GM23338 (cell line): ENCODE measurements at regions not wholly inside any gene's neighbourhood (a gene's known extent, or its start where the extent isn't known, plus 50 kb on each side); places are given as distances from the start of the nearest gene placed in this dataset.
A peak's percentile ranks its signal among the peaks of the same experiment; 100 is the strongest.

Source experiments
- ATAC-seq: fragments of 200-7000 bp; cut with Tn5 transposase; 3 replicates; pipeline ENCODE4 v1.9.1; 2020
- DNase-seq: peaks from one replicate; pipeline ENCODE4 v3.0.0-alpha.2; 2015; ENCODE audit warnings: low spot score
- H2AFZ ChIP-seq: fragments of 200-600 bp; sonication (generic); 2 replicates; pipeline ENCODE4 v1.8.0; 2016; ENCODE audit warnings: antibody characterized with exemption, mild to moderate bottlenecking, moderate library complexity
- H3F3A ChIP-seq: fragments of 200-600 bp; sonication (generic); replicated peaks from 2 replicates; pipeline ENCODE4 v1.8.0; 2017; ENCODE audit warnings: antibody characterized with exemption, mixed run types, low read depth
- H3K27ac ChIP-seq: fragments of 200-600 bp; sonication (generic); 2 replicates; pipeline ENCODE4 v1.6.1; 2016; ENCODE audit warnings: low read depth
- H3K27me3 ChIP-seq: fragments of 200-600 bp; sonication (generic); 2 replicates; pipeline ENCODE4 v1.8.0; 2016; ENCODE audit warnings: mild to moderate bottlenecking, mixed run types, moderate library complexity; ENCODE audit not compliant: insufficient read depth
- H3K36me3 ChIP-seq: fragments of 200-600 bp; sonication (generic); 2 replicates; pipeline ENCODE4 v1.8.0; 2016; ENCODE audit warnings: mild to moderate bottlenecking; ENCODE audit not compliant: insufficient read depth
- H3K4me1 ChIP-seq: fragments of 200-600 bp; sonication (generic); 2 replicates; pipeline ENCODE4 v1.8.0; 2016; ENCODE audit warnings: mild to moderate bottlenecking, moderate library complexity; ENCODE audit not compliant: insufficient read depth
- H3K4me2 ChIP-seq: fragments of 200-600 bp; sonication (generic); 2 replicates; pipeline ENCODE4 v1.7.1; 2017; ENCODE audit warnings: mixed run types
- H3K4me3 ChIP-seq: fragments of 200-600 bp; sonication (generic); 2 replicates; pipeline ENCODE4 v1.6.1; 2016; ENCODE audit warnings: mixed run types
- H3K79me2 ChIP-seq: fragments of 200-600 bp; sonication (generic); replicated peaks from 2 replicates; pipeline ENCODE4 v1.8.0; 2017; ENCODE audit warnings: mild to moderate bottlenecking; ENCODE audit not compliant: insufficient read depth
- H3K9me2 ChIP-seq: fragments of 200-600 bp; sonication (generic); 2 replicates; pipeline ENCODE4 v1.8.0; 2017; ENCODE audit not compliant: insufficient read depth
- H4K20me1 ChIP-seq: fragments of 200-600 bp; sonication (generic); replicated peaks from 2 replicates; pipeline ENCODE4 v1.8.0; 2017; ENCODE audit warnings: mild to moderate bottlenecking; ENCODE audit not compliant: insufficient read depth
- H3K27ac Mint-ChIP-seq: 2 replicates; pipeline ENCODE4 v1.8.0; 2020; ENCODE audit warnings: inconsistent platforms, mild to moderate bottlenecking, moderate library complexity, mixed read lengths
- H3K27me3 Mint-ChIP-seq: 3 replicates; pipeline ENCODE4 v1.8.0; 2022; ENCODE audit warnings: low read depth, mild to moderate bottlenecking, moderate library complexity, mixed read lengths, inconsistent platforms; ENCODE audit not compliant: insufficient read depth, poor library complexity
- H3K36me3 Mint-ChIP-seq: 3 replicates; pipeline ENCODE4 v1.8.0; 2021; ENCODE audit warnings: low read depth, mild to moderate bottlenecking, inconsistent platforms, moderate library complexity, mixed read lengths
- H3K4me1 Mint-ChIP-seq: 3 replicates; pipeline ENCODE4 v1.8.0; 2020; ENCODE audit warnings: mild to moderate bottlenecking, inconsistent platforms, mixed read lengths
- H3K4me3 Mint-ChIP-seq: 3 replicates; pipeline ENCODE4 v1.8.0; 2021; ENCODE audit warnings: moderate library complexity, mild to moderate bottlenecking, inconsistent platforms, mixed read lengths
- H3K9me3 Mint-ChIP-seq: 3 replicates; pipeline ENCODE4 v1.8.0; 2020; ENCODE audit warnings: moderate library complexity, mild to moderate bottlenecking, inconsistent platforms, mixed read lengths
- CREB1 ChIP-seq: fragments of 250-450 bp; sonication (Bioruptor Pico); IDR thresholded peaks from 2 replicates; pipeline ENCODE4 v1.5.0; 2020; ENCODE audit warnings: low read depth, mild to moderate bottlenecking, moderate library complexity
- EZH2 ChIP-seq: fragments of 200-600 bp; sonication (generic); IDR thresholded peaks from one replicate; pipeline ENCODE4 v1.8.0; 2017; ENCODE audit warnings: antibody characterized with exemption, mild to moderate bottlenecking, low read depth; ENCODE audit not compliant: unreplicated experiment
- EZH2phosphoT487 ChIP-seq: fragments of 200-600 bp; sonication (generic); IDR thresholded peaks from one replicate; pipeline ENCODE4 v1.8.1; 2018; ENCODE audit warnings: antibody characterized with exemption; ENCODE audit not compliant: unreplicated experiment
- NANOG ChIP-seq: IDR thresholded peaks from 2 replicates; pipeline ENCODE4 v1.6.1; 2016; ENCODE audit warnings: antibody characterized with exemption, borderline replicate concordance
- POLR2AphosphoS5 ChIP-seq: IDR thresholded peaks from 2 replicates; pipeline ENCODE4 v1.6.1; 2016; ENCODE audit warnings: antibody characterized with exemption, low read depth
- STAT1 ChIP-seq: IDR thresholded peaks from one replicate; pipeline ENCODE4 v1.6.1; 2016; ENCODE audit warnings: antibody characterized with exemption; ENCODE audit not compliant: unreplicated experiment
- ZNF114 ChIP-seq: fragments of 250-450 bp; sonication (Bioruptor Pico); IDR thresholded peaks from 2 replicates; pipeline ENCODE4 v1.5.0; 2020; ENCODE audit warnings: mild to moderate bottlenecking, moderate library complexity
- ZNF331 ChIP-seq: fragments of 250-450 bp; sonication (Bioruptor Pico); IDR thresholded peaks from 2 replicates; pipeline ENCODE4 v1.5.0; 2020; ENCODE audit warnings: low read depth, mild to moderate bottlenecking, moderate library complexity
- TF ChIP-seq, protein P1 (sequence below): IDR thresholded peaks from 2 replicates; pipeline ENCODE4 v1.6.1; 2016; ENCODE audit warnings: antibody characterized with exemption
- TF ChIP-seq, protein P2 (sequence below): IDR thresholded peaks from one replicate; pipeline ENCODE4 v1.6.1; 2018; ENCODE audit warnings: antibody characterized with exemption; ENCODE audit not compliant: unreplicated experiment

DNA sequence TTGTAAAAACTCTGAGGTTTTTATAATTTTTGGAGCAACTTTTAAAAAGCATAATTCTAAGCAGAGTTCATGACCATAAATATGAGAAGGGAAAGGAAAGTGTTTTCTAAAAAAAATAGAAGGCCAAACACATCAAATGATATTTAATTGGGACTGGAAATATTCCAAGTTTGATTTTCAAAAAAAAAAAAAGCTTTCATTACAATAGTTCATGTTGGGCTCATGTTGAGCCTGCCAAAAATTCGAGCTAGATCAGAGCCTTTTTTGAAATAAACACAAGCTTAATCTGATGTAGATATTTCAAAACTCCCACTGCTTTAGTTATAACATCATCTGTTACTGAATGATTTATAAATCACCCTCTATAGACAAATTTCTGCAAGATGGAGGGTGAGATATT, 163.4 kb upstream of the DEFB112 start:
- Histone ChIP-seq H3K79me2 (no peaks in the 10 kb centered on the region), H3K27ac (no peak overlapping the region), H3K4me2 (no peak overlapping the region), H3K27me3 (no peaks in the 10 kb centered on the region), H2AFZ (no peak overlapping the region), H3K36me3 (no peaks in the 10 kb centered on the region), H3F3A (no peaks in the 10 kb centered on the region), H3K9me2 (no peaks in the 10 kb centered on the region), H3K4me1 (no peaks in the 10 kb centered on the region), H4K20me1 (no peaks in the 10 kb centered on the region), H3K4me3 (no peak overlapping the region)
- Mint-ChIP-seq H3K4me1 (no peaks in the 10 kb centered on the region), H3K9me3 (no peaks in the 10 kb centered on the region), H3K36me3 (no peaks in the 10 kb centered on the region), H3K27me3 (no peaks in the 10 kb centered on the region), H3K27ac (no peak overlapping the region), H3K4me3 (no peak overlapping the region)
- no peak for ATAC-seq
- no peak for DNase-seq
- TF ChIP-seq, protein P1, sequence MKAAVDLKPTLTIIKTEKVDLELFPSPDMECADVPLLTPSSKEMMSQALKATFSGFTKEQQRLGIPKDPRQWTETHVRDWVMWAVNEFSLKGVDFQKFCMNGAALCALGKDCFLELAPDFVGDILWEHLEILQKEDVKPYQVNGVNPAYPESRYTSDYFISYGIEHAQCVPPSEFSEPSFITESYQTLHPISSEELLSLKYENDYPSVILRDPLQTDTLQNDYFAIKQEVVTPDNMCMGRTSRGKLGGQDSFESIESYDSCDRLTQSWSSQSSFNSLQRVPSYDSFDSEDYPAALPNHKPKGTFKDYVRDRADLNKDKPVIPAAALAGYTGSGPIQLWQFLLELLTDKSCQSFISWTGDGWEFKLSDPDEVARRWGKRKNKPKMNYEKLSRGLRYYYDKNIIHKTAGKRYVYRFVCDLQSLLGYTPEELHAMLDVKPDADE, result no peak
- TF ChIP-seq, protein P2, sequence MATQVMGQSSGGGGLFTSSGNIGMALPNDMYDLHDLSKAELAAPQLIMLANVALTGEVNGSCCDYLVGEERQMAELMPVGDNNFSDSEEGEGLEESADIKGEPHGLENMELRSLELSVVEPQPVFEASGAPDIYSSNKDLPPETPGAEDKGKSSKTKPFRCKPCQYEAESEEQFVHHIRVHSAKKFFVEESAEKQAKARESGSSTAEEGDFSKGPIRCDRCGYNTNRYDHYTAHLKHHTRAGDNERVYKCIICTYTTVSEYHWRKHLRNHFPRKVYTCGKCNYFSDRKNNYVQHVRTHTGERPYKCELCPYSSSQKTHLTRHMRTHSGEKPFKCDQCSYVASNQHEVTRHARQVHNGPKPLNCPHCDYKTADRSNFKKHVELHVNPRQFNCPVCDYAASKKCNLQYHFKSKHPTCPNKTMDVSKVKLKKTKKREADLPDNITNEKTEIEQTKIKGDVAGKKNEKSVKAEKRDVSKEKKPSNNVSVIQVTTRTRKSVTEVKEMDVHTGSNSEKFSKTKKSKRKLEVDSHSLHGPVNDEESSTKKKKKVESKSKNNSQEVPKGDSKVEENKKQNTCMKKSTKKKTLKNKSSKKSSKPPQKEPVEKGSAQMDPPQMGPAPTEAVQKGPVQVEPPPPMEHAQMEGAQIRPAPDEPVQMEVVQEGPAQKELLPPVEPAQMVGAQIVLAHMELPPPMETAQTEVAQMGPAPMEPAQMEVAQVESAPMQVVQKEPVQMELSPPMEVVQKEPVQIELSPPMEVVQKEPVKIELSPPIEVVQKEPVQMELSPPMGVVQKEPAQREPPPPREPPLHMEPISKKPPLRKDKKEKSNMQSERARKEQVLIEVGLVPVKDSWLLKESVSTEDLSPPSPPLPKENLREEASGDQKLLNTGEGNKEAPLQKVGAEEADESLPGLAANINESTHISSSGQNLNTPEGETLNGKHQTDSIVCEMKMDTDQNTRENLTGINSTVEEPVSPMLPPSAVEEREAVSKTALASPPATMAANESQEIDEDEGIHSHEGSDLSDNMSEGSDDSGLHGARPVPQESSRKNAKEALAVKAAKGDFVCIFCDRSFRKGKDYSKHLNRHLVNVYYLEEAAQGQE, result no peak
- TF ChIP-seq ZNF114 (CRISPR knock-in tag), result no peak
- no peak for TF ChIP-seq CREB1 (CRISPR knock-in tag)
- no peak for TF ChIP-seq EZH2phosphoT487
- no peak for TF ChIP-seq NANOG
- no peak for TF ChIP-seq STAT1
- TF ChIP-seq EZH2, result no peak
- TF ChIP-seq POLR2AphosphoS5, result no peak

DNA sequence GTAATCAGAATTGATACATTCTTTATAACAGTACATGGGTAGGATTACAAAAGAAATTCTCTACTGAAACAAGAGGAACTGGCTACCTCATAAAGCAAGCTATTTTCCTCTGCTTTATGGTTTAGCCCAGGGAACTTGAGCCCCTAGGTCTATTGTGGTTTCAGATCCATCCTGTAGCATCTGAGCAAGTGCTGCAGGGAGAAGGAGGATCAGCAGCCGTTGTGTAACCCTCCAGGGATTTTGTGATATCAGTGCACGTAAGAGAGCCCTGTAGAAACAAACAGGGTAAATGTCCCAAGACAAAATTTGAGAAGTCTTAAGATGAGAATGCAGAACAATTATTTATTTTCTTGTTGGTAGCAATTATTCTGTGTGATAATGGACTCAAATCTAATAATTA, 165.2 kb upstream of the DEFB112 start:
- H3K4me1 Mint-ChIP-seq, result no peaks in the 10 kb centered on the region
- no peak for ATAC-seq
- H3K27me3 Mint-ChIP-seq, result no peaks in the 10 kb centered on the region
- Histone ChIP-seq H3K27ac (no peak overlapping the region), H3K36me3 (no peaks in the 10 kb centered on the region), H2AFZ (no peak overlapping the region), H3K4me2 (no peak overlapping the region), H3K4me3 (no peak overlapping the region), H3K79me2 (no peaks in the 10 kb centered on the region), H3F3A (no peaks in the 10 kb centered on the region), H3K9me2 (no peaks in the 10 kb centered on the region), H4K20me1 (no peaks in the 10 kb centered on the region), H3K27me3 (no peaks in the 10 kb centered on the region), H3K4me1 (no peaks in the 10 kb centered on the region)
- TF ChIP-seq, protein P2, result no peak
- no peak for TF ChIP-seq CREB1 (CRISPR knock-in tag)
- no peak for TF ChIP-seq ZNF331
- H3K27ac Mint-ChIP-seq, result no peak overlapping the region
- no peaks in the 10 kb centered on the region for H3K36me3 Mint-ChIP-seq
- H3K4me3 Mint-ChIP-seq, result no peak overlapping the region
- DNase-seq, result peak; percentile 1
- no peaks in the 10 kb centered on the region for H3K9me3 Mint-ChIP-seq
